Fibroblast of peridontal ligament (primary cell): ENCODE measurements at regions not wholly inside any gene's neighbourhood (a gene's known extent, or its start where the extent isn't known, plus 50 kb on each side); places are given as distances from the start of the nearest gene placed in this dataset.
"Not testable (repeated sequence)": the region's sequence is repeated elsewhere in the genome, so short reads cannot be mapped to it uniquely, and the experiment has no call there.

Source experiments
- DNase-seq: peaks from one replicate; pipeline ENCODE4 v3.0.0-alpha.2; 2010; ENCODE audit errors: extremely low read depth

- DNase-seq = no peak
Measured at GRCh38 chr10:53177468-53177867, 404.9 kb upstream of the MBL2 start.

GRCh38 chr10:53166325-53166724 lies 393.7 kb upstream of the MBL2 start:
- DNase-seq = no peak

GRCh38 chr10:53162856-53163255 lies 390.3 kb upstream of the MBL2 start:
- no peak for DNase-seq

GRCh38 chr10:53161231-53161630 lies 388.6 kb upstream of the MBL2 start:
- DNase-seq = no peak

- DNase-seq = not testable (repeated sequence)
Measured at GRCh38 chr10:53155674-53156073, 383.1 kb upstream of the MBL2 start.

GRCh38 chr10:53153831-53154230 lies 381.2 kb upstream of the MBL2 start:
- DNase-seq = no peak

GRCh38 chr10:53140506-53140905 lies 367.9 kb upstream of the MBL2 start:
- DNase-seq = no peak

- no peak for DNase-seq
Measured at GRCh38 chr10:53135897-53136253, 363.3 kb upstream of the MBL2 start.

- no peak for DNase-seq
Measured at GRCh38 chr10:53135213-53135896, 362.8 kb upstream of the MBL2 start.

- no peak for DNase-seq
Measured at GRCh38 chr10:53134050-53134449, 361.5 kb upstream of the MBL2 start.

GRCh38 chr10:53130337-53130736 lies 357.8 kb upstream of the MBL2 start:
- DNase-seq = no peak

GRCh38 chr10:53127686-53128085 lies 355.1 kb upstream of the MBL2 start:
- DNase-seq = no peak

GRCh38 chr10:53123311-53123710 lies 350.7 kb upstream of the MBL2 start:
- DNase-seq = no peak

GRCh38 chr10:53122281-53122680 lies 349.7 kb upstream of the MBL2 start:
- no peak for DNase-seq

- DNase-seq = no peak
Measured at GRCh38 chr10:53115660-53116059, 343.1 kb upstream of the MBL2 start.

- no peak for DNase-seq
Measured at GRCh38 chr10:53111529-53111928, 338.9 kb upstream of the MBL2 start.

- DNase-seq = no peak
Measured at GRCh38 chr10:53109320-53109719, 336.7 kb upstream of the MBL2 start.

GRCh38 chr10:53108317-53108934 lies 335.8 kb upstream of the MBL2 start:
- no peak for DNase-seq

GRCh38 chr10:53107711-53108110 lies 335.1 kb upstream of the MBL2 start:
- DNase-seq = no peak

GRCh38 chr10:53102424-53102823 lies 329.8 kb upstream of the MBL2 start:
- no peak for DNase-seq

GRCh38 chr10:53093878-53094277 lies 321.3 kb upstream of the MBL2 start:
- DNase-seq = no peak

- DNase-seq = no peak
Measured at GRCh38 chr10:53091574-53091973, 319.0 kb upstream of the MBL2 start.

GRCh38 chr10:53088961-53089360 lies 316.4 kb upstream of the MBL2 start:
- DNase-seq = no peak

- no peak for DNase-seq
Measured at GRCh38 chr10:53079283-53079682, 306.7 kb upstream of the MBL2 start.
